Fibroblast of peridontal ligament (primary cell): ENCODE measurements at regions not wholly inside any gene's neighbourhood (a gene's known extent, or its start where the extent isn't known, plus 50 kb on each side); places are given as distances from the start of the nearest gene placed in this dataset.

Experiments
- DNase-seq: peaks from one replicate; pipeline ENCODE4 v3.0.0-alpha.2; 2010; ENCODE audit errors: extremely low read depth

- DNase-seq: no peak
Observed at GRCh38 chr20:52267418-52267817, 75.8 kb upstream of the ZFP64 start.

- no peak for DNase-seq
Observed at GRCh38 chr20:52263757-52264156, 72.2 kb upstream of the ZFP64 start.

GRCh38 chr20:52261792-52262191 is 70.2 kb upstream of the ZFP64 start:
- DNase-seq: no peak

- DNase-seq: no peak
Observed at GRCh38 chr20:52259295-52259694, 67.7 kb upstream of the ZFP64 start.

- no peak for DNase-seq
Observed at GRCh38 chr20:52256454-52256853, 64.9 kb upstream of the ZFP64 start.

GRCh38 chr20:52252664-52253063 is 61.1 kb upstream of the ZFP64 start:
- DNase-seq: no peak

GRCh38 chr20:52251827-52252226 is 60.2 kb upstream of the ZFP64 start:
- DNase-seq: no peak

- no peak for DNase-seq
Observed at GRCh38 chr20:52251136-52251700, 59.6 kb upstream of the ZFP64 start.

GRCh38 chr20:52247548-52247947 is 56.0 kb upstream of the ZFP64 start:
- no peak for DNase-seq

GRCh38 chr20:52246366-52246765 is 54.8 kb upstream of the ZFP64 start:
- no peak for DNase-seq

GRCh38 chr20:52244702-52245101 is 53.1 kb upstream of the ZFP64 start:
- DNase-seq: no peak

GRCh38 chr20:52242237-52243230 is 51.0 kb upstream of the ZFP64 start:
- DNase-seq: peak; percentile 58
